GM12878 (cell line): ENCODE measurements at regions not wholly inside any gene's neighbourhood (a gene's known extent, or its start where the extent isn't known, plus 50 kb on each side); places are given as distances from the start of the nearest gene placed in this dataset. TPM values are rescaled to one million over a fixed set of nuclear protein-coding genes. Genes with fewer than 3 reads are reported as not detected.

ENCODE experiments used
- ATAC-seq: fragments of 200-7000 bp; cut with Tn5 transposase; 3 replicates; pipeline ENCODE4 v1.9.1; 2020; ENCODE audit warnings: mild to moderate bottlenecking, moderate library complexity
- BruUV-seq: library from RNA; stranded (reverse); fragments of 400-500 nt; replicated peaks from 2 replicates; lab custom pipeline; 2021; lab: Mats Ljungman, UMichigan
- CTCF ChIA-PET: fragments of 300-600 bp; sonication (Branson Sonifier 250); formaldehyde crosslinking; extraction: SDS; loops from one replicate; lab custom pipeline; 2021; ENCODE audit warnings: inconsistent platforms; lab: Yijun Ruan, JAX
- POLR2A ChIA-PET: fragments of 350-600 bp; formaldehyde crosslinking; extraction: SDS; loops from one replicate; lab custom pipeline; 2021; ENCODE audit warnings: inconsistent platforms; lab: Charles Lee
- RAD21 ChIA-PET: fragments of 300-600 bp; sonication (Branson Sonifier 250); formaldehyde crosslinking; loops from one replicate; lab custom pipeline; 2023; ENCODE audit warnings: antibody characterized with exemption; ENCODE audit not compliant: unreplicated experiment; lab: Charles Lee
- SMC1A ChIA-PET: fragments of 300-600 bp; sonication (Branson Sonifier 250); formaldehyde crosslinking; loops from one replicate; lab custom pipeline; 2023; ENCODE audit not compliant: unreplicated experiment, uncharacterized antibody; lab: Charles Lee
- DNase-seq: peaks from one replicate; pipeline ENCODE4 v3.0.0-alpha.2; 2011; ENCODE audit warnings: low read depth, low spot score
- FAIRE-seq: peaks from 3 replicates; lab custom pipeline; 2011; peaks lifted over from hg19 to GRCh38; lab: Jason Lieb, UNC
- H2AFZ ChIP-seq: 2 replicates; pipeline ENCODE4 v1.6.0; 2011; ENCODE audit warnings: low read depth, low read length, control low read depth; ENCODE audit not compliant: control insufficient read depth
- H3K27ac ChIP-seq: 2 replicates; pipeline ENCODE4 v1.5.1; 2011; ENCODE audit warnings: control low read depth; ENCODE audit not compliant: control insufficient read depth, insufficient read depth
- H3K27me3 ChIP-seq, 2 experiments: replicated peaks in 1 of 2; 2 replicates each; pipeline versions ENCODE4 v1.6.0 to v1.6.1; 2011; ENCODE audit warnings: low read length in 1 of 2; ENCODE audit not compliant: control insufficient read depth in 2 of 2, insufficient read depth in 2 of 2
- H3K36me3 ChIP-seq, 2 experiments: 2 replicates each; pipeline ENCODE4 v1.5.1; 2011; ENCODE audit warnings: low read length in 1 of 2; ENCODE audit not compliant: control insufficient read depth in 2 of 2, insufficient read depth in 2 of 2
- H3K4me1 ChIP-seq: 2 replicates; pipeline ENCODE4 v1.6.1; 2011; ENCODE audit warnings: mild to moderate bottlenecking, low read length, moderate library complexity, mixed read lengths; ENCODE audit not compliant: control insufficient read depth, insufficient read depth
- H3K4me2 ChIP-seq: 2 replicates; pipeline ENCODE4 v1.6.0; 2011; ENCODE audit warnings: control low read depth; ENCODE audit not compliant: control insufficient read depth, insufficient read depth
- H3K4me3 ChIP-seq: fragments of 200-600 bp; sonication (generic); 2 replicates; pipeline ENCODE4 v1.5.1; 2016
- H3K79me2 ChIP-seq: 2 replicates; pipeline ENCODE4 v1.6.0; 2011; ENCODE audit warnings: low read length; ENCODE audit not compliant: control insufficient read depth, insufficient read depth
- H3K9ac ChIP-seq: 2 replicates; pipeline ENCODE4 v1.8.0; 2011; ENCODE audit warnings: low read length, control low read depth, mixed read lengths; ENCODE audit not compliant: control insufficient read depth, insufficient read depth
- H3K9me3 ChIP-seq: replicated peaks from 3 replicates; pipeline ENCODE4 v1.5.1; 2011; ENCODE audit warnings: mild to moderate bottlenecking, low read length; ENCODE audit not compliant: control insufficient read depth, insufficient read depth
- H4K20me1 ChIP-seq: 2 replicates; pipeline ENCODE4 v1.6.0; 2011; ENCODE audit not compliant: control insufficient read depth, insufficient read depth
- CBX3 ChIP-seq: fragments of 200-600 bp; sonication (generic); IDR thresholded peaks from 2 replicates; pipeline ENCODE4 v1.6.1; 2016; ENCODE audit warnings: low read depth, borderline replicate concordance
- CREM ChIP-seq: IDR thresholded peaks from 2 replicates; pipeline ENCODE4 v1.6.1; 2014; ENCODE audit warnings: antibody characterized with exemption, low read depth
- FOXK2 ChIP-seq: fragments of 450-650 bp; IDR thresholded peaks from 2 replicates; pipeline ENCODE4 v1.6.1; 2017; ENCODE audit warnings: mild to moderate bottlenecking, moderate library complexity
- MTA2 ChIP-seq: fragments of 450-650 bp; IDR thresholded peaks from 2 replicates; pipeline ENCODE4 v1.6.1; 2016; ENCODE audit warnings: low read depth, mild to moderate bottlenecking, moderate library complexity
- MTA3 ChIP-seq: IDR thresholded peaks from 2 replicates; pipeline ENCODE4 v1.6.1; 2012; ENCODE audit warnings: low read length, inconsistent platforms, borderline replicate concordance
- MXI1 ChIP-seq: fragments of 150-350 bp; IDR thresholded peaks from 2 replicates; pipeline ENCODE4 v1.6.1; 2011; ENCODE audit warnings: low read depth, mild to moderate bottlenecking, inconsistent platforms, low read length, improper control_type of control experiment
- NFXL1 ChIP-seq: fragments of 450-650 bp; IDR thresholded peaks from 2 replicates; pipeline ENCODE4 v1.6.1; 2017; ENCODE audit warnings: antibody characterized with exemption, mild to moderate bottlenecking, borderline replicate concordance
- RFX5 ChIP-seq: IDR thresholded peaks from 2 replicates; pipeline ENCODE4 v1.6.1; 2011; ENCODE audit warnings: low read depth, low read length, improper control_type of control experiment
- SMAD1 ChIP-seq: fragments of 450-650 bp; IDR thresholded peaks from 2 replicates; pipeline ENCODE4 v1.6.1; 2018; ENCODE audit warnings: mild to moderate bottlenecking, low read depth; ENCODE audit not compliant: partially characterized antibody
- SMC3 ChIP-seq: IDR thresholded peaks from 2 replicates; pipeline ENCODE4 v1.6.1; 2011; ENCODE audit warnings: low read length, improper control_type of control experiment, borderline replicate concordance
- TARDBP ChIP-seq: IDR thresholded peaks from 2 replicates; pipeline ENCODE4 v1.6.1; 2016; ENCODE audit warnings: borderline replicate concordance
- in situ Hi-C: fragments of 300-500 bp; cut with MboI; formaldehyde crosslinking; loops from 9 replicates; pipeline ENCODE4 v1.14.3; 2018; ENCODE audit warnings: mixed read lengths
- intact Hi-C: fragments of 100-400 bp; cut with micrococcal nuclease; formaldehyde crosslinking; loops from one replicate; pipeline ENCODE4 v1.14.2; 2022; ENCODE audit not compliant: unreplicated experiment
- small RNA-seq: library from RNA; depleted of rRNA; stranded (forward); fragments of <200 nt; gene quantifications from one replicate; pipeline ENCODE3, GENCODE V24; 2014

- no peak overlapping the region for H3K4me2 ChIP-seq
- no peaks in the 10 kb centered on the region for H4K20me1 ChIP-seq
- H3K9ac ChIP-seq: no peak overlapping the region
- H3K27me3 ChIP-seq: no peaks in the 10 kb centered on the region
- no peaks in the 10 kb centered on the region for H3K4me1 ChIP-seq
- H3K4me3 ChIP-seq: no peak overlapping the region
- no peaks in the 10 kb centered on the region for H3K36me3 ChIP-seq
- TF ChIP-seq MTA2: no peak
- TF ChIP-seq SMC3: no peak
- TF ChIP-seq NFXL1: no peak
- no peak for TF ChIP-seq MTA3
- TF ChIP-seq CREM: no peak
- TF ChIP-seq FOXK2: no peak
- TF ChIP-seq SMAD1: no peak
- TF ChIP-seq CBX3: no peak
- no peak for TF ChIP-seq MXI1
- no peak for TF ChIP-seq TARDBP
- no peak for TF ChIP-seq RFX5
- in situ Hi-C loops: no loop called here
- intact Hi-C loops: no loop called here
- no peaks in the 10 kb centered on the region for H3K79me2 ChIP-seq
- H2AFZ ChIP-seq: no peak overlapping the region
- SMC1A ChIA-PET: no interaction called here
- no peak for DNase-seq
- CTCF ChIA-PET: no interaction called here
- POLR2A ChIA-PET: no interaction called here
- ATAC-seq: no peak
- no peak overlapping the region for H3K27ac ChIP-seq
- H3K9me3 ChIP-seq: no peaks in the 10 kb centered on the region
- no peak for FAIRE-seq
- no TSS peak for BruUV-seq
- RAD21 ChIA-PET: no interaction called here
Observed at GRCh38 chr4:72627723-72628122, 58.7 kb upstream of the ADAMTS3 start.

Small RNA genes in the stretch of these regions (small RNA-seq; reads per million reads assigned to genes)
- gene RNU4ATAC9P: not detected
